Suprapubic skin (tissue), 4 donors: ENCODE measurements at regions not wholly inside any gene's neighbourhood (a gene's known extent, or its start where the extent isn't known, plus 50 kb on each side); places are given as distances from the start of the nearest gene placed in this dataset.

ENCODE experiments used
- DNase-seq, 2 donors: peaks; one replicate each; pipeline ENCODE4 v3.0.0-alpha.2; 2019; ENCODE audit warnings: low spot score in 2 of 2
- H3K27ac ChIP-seq: fragments of 200-600 bp; sonication (generic); one replicate; pipeline ENCODE4 v1.5.1; 2019
- H3K27me3 ChIP-seq: fragments of 200-600 bp; sonication (generic); one replicate; pipeline ENCODE4 v1.5.1; 2019
- H3K36me3 ChIP-seq: fragments of 200-600 bp; sonication (generic); one replicate; pipeline ENCODE4 v1.5.1; 2019
- H3K4me1 ChIP-seq: fragments of 200-600 bp; sonication (generic); one replicate; pipeline ENCODE4 v1.5.1; 2019
- H3K4me3 ChIP-seq: fragments of 200-600 bp; sonication (generic); one replicate; pipeline ENCODE4 v1.5.1; 2019; ENCODE audit warnings: mild to moderate bottlenecking
- H3K9me3 ChIP-seq: fragments of 200-600 bp; sonication (generic); one replicate; pipeline ENCODE4 v1.5.1; 2019
- CTCF ChIP-seq, 2 donors: fragments of 200-600 bp in 1 of 2; fragments of 450-650 bp in 1 of 2; sonication (generic) in 1 of 2; IDR thresholded peaks; one replicate each; pipeline ENCODE4 v1.5.1; 2016 to 2019; ENCODE audit warnings: antibody characterized with exemption in 2 of 2, mild to moderate bottlenecking in 1 of 2, moderate library complexity in 1 of 2
- EP300 ChIP-seq: sonication (generic); formaldehyde crosslinking; IDR thresholded peaks from one replicate; pipeline ENCODE4 v1.6.1; 2017; ENCODE audit warnings: antibody characterized with exemption
- POLR2A ChIP-seq, 2 donors: fragments of 450-650 bp; IDR thresholded peaks; one replicate each; pipeline ENCODE4 v1.6.1; 2017; ENCODE audit warnings: antibody characterized with exemption in 2 of 2, mild to moderate bottlenecking in 2 of 2, moderate library complexity in 2 of 2
- POLR2AphosphoS5 ChIP-seq, 3 donors: sonication (generic); formaldehyde crosslinking; IDR thresholded peaks; one replicate each; pipeline ENCODE4 v1.6.1; 2017; ENCODE audit warnings: antibody characterized with exemption in 3 of 3
- WGBS: methylation state at CpG from one replicate; pipeline ENCODE4 v1.1.5; 2018; 5-methylcytosine and 5-hydroxymethylcytosine counted together

- H3K27ac ChIP-seq: no peak overlapping the region
- no peaks in the 10 kb centered on the region for H3K36me3 ChIP-seq
- no peak for DNase-seq
- no peaks in the 10 kb centered on the region for H3K4me1 ChIP-seq
- H3K4me3 ChIP-seq: no peak overlapping the region
- no peaks in the 10 kb centered on the region for H3K9me3 ChIP-seq
- no peaks in the 10 kb centered on the region for H3K27me3 ChIP-seq
- TF ChIP-seq POLR2AphosphoS5 (IDR thresholded peaks at IDR 0.05): no peak
- no peak for TF ChIP-seq CTCF (IDR thresholded peaks at IDR 0.05)
- no peak for TF ChIP-seq EP300
- no peak for TF ChIP-seq POLR2A (IDR thresholded peaks at IDR 0.05)
- WGBS: 66% methylated on average over 1 of the region's 1 CpG
Measured at GRCh38 chr6:112799889-112800288, 452.8 kb downstream of the RFPL4B start.

DNA sequence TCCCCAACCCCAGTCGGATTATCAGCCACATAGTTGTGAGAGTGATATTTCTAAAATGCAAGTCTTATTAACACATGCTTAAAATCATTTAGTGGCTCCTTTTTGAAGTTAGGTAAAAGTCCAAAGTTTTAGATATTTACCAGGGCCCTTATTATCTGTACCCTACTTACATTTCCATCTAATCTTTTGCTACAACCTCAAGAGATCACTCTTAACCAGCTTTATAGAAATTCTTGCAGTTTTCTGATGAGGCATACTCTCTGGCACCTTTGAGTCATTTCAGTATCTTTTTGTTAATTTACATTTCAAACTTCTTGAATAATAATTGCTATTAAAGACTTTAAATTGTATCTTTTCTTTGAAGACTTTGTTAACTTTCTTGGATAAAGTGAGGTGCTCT is 453.3 kb downstream of the RFPL4B start:
- WGBS: 89% methylated on average over 1 of the region's 1 CpG
- no peak for DNase-seq
- no peaks in the 10 kb centered on the region for H3K27me3 ChIP-seq
- no peaks in the 10 kb centered on the region for H3K4me1 ChIP-seq
- H3K4me3 ChIP-seq: no peak overlapping the region
- TF ChIP-seq POLR2AphosphoS5 (IDR thresholded peaks at IDR 0.05) (no peak), CTCF (IDR thresholded peaks at IDR 0.05) (no peak), POLR2A (IDR thresholded peaks at IDR 0.05) (no peak), EP300 (no peak)
- H3K9me3 ChIP-seq: no peaks in the 10 kb centered on the region
- H3K27ac ChIP-seq: no peak overlapping the region
- H3K36me3 ChIP-seq: no peaks in the 10 kb centered on the region

DNA sequence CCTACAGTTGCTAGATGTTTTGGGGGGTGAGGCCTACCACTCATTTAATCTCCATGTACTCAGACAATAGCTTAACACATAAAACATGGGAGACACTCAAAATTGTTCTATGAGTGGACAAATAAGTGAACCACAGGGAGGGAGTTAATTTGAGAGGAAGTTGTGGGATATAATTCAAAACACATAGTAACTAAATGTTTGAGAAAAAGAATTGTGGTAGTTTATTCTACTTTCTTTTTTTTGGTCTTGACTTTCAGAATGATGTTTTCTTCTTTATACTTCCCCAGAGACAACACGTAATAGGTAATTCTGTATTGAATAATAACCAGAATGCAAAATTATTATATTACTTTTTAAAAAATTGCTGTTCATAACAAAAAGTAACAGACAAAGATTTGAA is 453.8 kb downstream of the RFPL4B start:
- TF ChIP-seq POLR2A (IDR thresholded peaks at IDR 0.05): no peak
- TF ChIP-seq CTCF (IDR thresholded peaks at IDR 0.05): no peak
- TF ChIP-seq POLR2AphosphoS5 (IDR thresholded peaks at IDR 0.05): no peak
- TF ChIP-seq EP300: no peak
- no peaks in the 10 kb centered on the region for H3K27me3 ChIP-seq
- H3K4me1 ChIP-seq: no peaks in the 10 kb centered on the region
- no peak for DNase-seq
- H3K4me3 ChIP-seq: no peak overlapping the region
- H3K27ac ChIP-seq: no peak overlapping the region
- H3K9me3 ChIP-seq: no peaks in the 10 kb centered on the region
- 85% methylated on average over 1 of the region's 1 CpG for WGBS
- H3K36me3 ChIP-seq: no peaks in the 10 kb centered on the region

DNA sequence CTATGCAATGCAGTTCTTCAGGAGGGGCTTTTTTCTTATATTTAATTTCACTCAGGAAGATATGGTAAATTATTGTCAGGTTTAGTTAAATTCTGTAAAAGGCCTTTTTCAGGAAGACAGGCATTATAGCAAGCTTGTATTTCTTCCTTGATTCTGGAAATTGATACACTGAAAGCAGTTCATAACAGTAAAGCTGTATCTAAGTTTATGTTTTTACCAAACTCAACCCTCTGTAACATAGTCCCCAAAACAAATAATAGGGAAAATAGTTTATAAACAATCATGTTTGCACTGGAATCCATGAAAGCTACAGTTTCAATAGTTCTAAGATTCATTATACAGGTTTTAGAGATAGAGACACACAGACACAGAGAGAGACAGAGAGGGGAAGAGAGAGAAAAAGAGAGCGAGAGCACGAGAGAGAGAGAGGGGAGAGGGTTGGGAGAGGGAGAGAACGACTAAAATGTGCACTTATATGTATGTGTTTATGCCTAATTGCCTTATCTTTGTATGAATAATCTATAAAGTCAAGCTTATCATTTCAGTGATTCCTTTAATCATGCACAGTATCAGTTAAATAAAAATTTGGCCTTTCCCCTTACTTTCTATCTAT is 454.4 kb downstream of the RFPL4B start:
- no peak for DNase-seq
- WGBS: 78% methylated on average over 3 of the region's 3 CpGs

GRCh38 chr6:112802144-112802543 is 455.0 kb downstream of the RFPL4B start:
- H3K4me3 ChIP-seq: no peak overlapping the region
- no peaks in the 10 kb centered on the region for H3K36me3 ChIP-seq
- no peak overlapping the region for H3K27ac ChIP-seq
- H3K4me1 ChIP-seq: no peaks in the 10 kb centered on the region
- no peaks in the 10 kb centered on the region for H3K27me3 ChIP-seq
- TF ChIP-seq EP300: no peak
- no peak for TF ChIP-seq POLR2AphosphoS5 (IDR thresholded peaks at IDR 0.05)
- TF ChIP-seq POLR2A (IDR thresholded peaks at IDR 0.05): no peak
- TF ChIP-seq CTCF (IDR thresholded peaks at IDR 0.05): no peak
- WGBS: 65% methylated on average over 1 of the region's 1 CpG
- DNase-seq: no peak
- H3K9me3 ChIP-seq: no peaks in the 10 kb centered on the region

More for the DNA sequence above, 454.4 kb downstream of the RFPL4B start:
- H3K4me3 ChIP-seq: no peak overlapping the region
- no peaks in the 10 kb centered on the region for H3K27me3 ChIP-seq
- no peaks in the 10 kb centered on the region for H3K4me1 ChIP-seq
- H3K9me3 ChIP-seq: no peaks in the 10 kb centered on the region
- H3K36me3 ChIP-seq: no peaks in the 10 kb centered on the region
- H3K27ac ChIP-seq: no peak overlapping the region
- no peak for TF ChIP-seq POLR2A (IDR thresholded peaks at IDR 0.05)
- TF ChIP-seq POLR2AphosphoS5 (IDR thresholded peaks at IDR 0.05): no peak
- TF ChIP-seq CTCF (IDR thresholded peaks at IDR 0.05): no peak
- TF ChIP-seq EP300: no peak
